DMS 273 treated with DMSO at 0.1 percent for 48 hours (cell line): ENCODE measurements at regions not wholly inside any gene's neighbourhood (a gene's known extent, or its start where the extent isn't known, plus 50 kb on each side); places are given as distances from the start of the nearest gene placed in this dataset.
"Not testable (repeated sequence)": the region's sequence is repeated elsewhere in the genome, so short reads cannot be mapped to it uniquely, and the experiment has no call there.

ENCODE experiments used
- DNase-seq: peaks from one replicate; lab custom pipeline; 2025; lab: John Stamatoyannopoulos, UW

GRCh38 chr7:130948822-130949221, 214.8 kb upstream of the KLF14 start:
- DNase-seq: no peak

GRCh38 chr7:130949550-130949949, 215.5 kb upstream of the KLF14 start:
- DNase-seq: no peak

GRCh38 chr7:130950054-130950453, 216.0 kb upstream of the KLF14 start:
- no peak for DNase-seq

- no peak for DNase-seq
Observed at GRCh38 chr7:130950741-130951140, 216.7 kb upstream of the KLF14 start.

- no peak for DNase-seq
Observed at GRCh38 chr7:130951303-130951975, 217.4 kb upstream of the KLF14 start.

DNA sequence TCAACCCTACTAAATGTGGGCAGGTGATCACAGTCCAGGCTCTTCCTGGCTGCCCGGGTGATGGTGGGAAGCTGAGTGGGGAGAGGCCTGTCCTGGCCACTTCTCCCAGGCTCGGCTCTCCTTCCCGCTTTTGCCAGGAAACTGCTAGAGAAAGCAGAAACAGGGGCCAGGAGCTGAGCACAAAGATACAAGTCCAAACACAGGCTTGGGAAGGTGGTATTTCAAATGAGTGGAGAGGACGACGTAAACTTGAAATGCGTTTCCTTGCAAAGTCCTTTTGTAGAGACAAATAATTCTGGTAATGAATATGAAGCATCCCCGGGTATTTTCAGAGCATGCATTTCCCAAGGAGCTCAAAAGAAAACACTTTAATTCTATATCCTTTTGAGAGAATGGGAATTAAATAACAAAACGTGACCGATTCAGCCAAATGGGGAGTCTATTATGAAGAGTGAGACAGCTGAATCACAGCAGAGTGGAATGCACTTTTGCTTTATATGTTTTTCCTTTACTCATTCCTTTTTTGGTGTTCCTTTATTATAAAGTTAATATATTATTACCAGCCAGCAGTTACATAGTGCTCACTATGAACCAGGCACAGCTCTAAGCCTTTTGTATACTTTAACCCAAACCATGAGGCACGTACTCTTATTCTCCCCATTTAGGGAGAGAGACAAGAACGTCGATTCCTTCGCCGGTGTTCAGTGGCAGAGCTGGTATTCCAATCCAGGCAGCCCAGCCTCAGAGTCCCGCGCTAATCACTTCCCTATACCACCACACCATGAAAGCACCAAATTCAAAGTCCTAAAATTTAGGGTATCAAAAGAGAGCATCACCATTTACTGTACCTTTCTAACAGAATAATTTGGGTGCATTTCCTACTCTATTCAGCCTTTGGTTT, 218.2 kb upstream of the KLF14 start:
- no peak for DNase-seq

DNA sequence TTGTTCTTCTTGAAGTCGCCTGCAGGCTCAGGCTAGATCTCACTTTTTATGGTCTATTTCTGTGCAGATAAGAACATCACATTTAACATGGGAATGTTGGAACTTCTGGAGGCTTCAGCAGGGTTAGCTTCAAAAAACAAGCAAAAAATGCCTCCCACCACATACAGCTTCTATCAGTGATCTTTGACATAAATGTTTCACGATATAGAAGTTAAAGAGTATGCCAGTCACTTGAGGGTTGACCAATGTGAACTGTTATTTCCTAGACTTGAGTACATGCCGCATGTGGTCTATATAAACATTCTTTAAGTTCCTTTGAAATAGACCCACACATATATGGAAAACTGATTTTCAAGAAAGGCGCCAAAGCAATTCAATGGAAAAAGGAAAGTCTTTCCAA, 219.2 kb upstream of the KLF14 start:
- no peak for DNase-seq

- no peak for DNase-seq
Observed at GRCh38 chr7:130954918-130955564, 221.0 kb upstream of the KLF14 start.

- no peak for DNase-seq
Observed at GRCh38 chr7:130955565-130955919, 221.5 kb upstream of the KLF14 start.

DNA sequence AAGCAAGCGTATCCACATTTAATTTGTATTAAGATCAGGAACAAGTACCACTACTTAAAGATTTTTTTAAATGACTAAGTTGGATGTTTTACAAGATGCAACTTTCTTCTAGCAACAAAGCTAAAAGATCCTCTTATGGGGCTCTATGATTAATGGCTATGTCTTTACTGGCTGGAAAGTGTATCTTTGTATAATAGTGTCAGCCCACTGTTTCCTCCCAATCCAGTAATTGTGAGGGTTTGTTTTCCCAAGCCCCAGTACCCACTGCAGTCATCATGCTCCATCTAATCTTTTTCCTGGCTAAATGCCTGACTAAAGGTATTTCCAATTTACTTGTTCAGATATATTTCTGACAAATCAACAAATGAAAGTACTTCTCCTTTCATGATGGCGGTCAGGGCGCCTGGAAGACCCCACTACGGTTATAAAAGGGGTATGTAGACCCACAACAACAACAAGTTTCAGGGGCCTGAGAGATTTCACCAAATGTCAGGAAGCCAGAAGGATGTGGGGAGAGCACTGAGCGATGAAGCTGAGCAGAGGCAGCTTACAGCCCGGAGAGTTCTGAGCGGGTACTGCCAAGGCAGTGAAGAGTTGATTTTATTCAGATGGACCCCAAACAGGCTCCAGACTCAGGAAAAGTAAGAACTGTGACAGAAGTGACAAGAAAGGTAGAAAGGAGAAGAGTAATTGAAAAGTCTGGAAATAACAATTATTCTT, 222.6 kb upstream of the KLF14 start:
- DNase-seq: no peak

DNA sequence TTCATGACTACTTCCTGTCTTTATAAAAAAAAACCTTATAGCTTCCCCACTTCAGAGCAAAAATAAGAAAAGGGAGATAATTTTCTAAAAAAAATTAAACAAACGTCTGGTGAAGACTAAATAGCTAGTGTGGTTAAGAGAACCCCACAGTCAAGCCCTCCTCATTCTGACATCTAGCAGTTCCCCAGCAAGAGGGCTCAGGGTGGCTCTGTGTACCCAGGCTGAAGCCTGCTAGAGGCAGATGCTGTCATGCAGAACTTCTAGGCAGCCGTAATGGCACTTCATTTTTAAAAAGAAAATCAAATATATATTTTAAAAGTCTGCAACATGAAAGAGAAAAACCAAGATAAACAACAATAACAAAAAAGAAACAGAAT, 223.1 kb upstream of the KLF14 start:
- DNase-seq: no peak

DNA sequence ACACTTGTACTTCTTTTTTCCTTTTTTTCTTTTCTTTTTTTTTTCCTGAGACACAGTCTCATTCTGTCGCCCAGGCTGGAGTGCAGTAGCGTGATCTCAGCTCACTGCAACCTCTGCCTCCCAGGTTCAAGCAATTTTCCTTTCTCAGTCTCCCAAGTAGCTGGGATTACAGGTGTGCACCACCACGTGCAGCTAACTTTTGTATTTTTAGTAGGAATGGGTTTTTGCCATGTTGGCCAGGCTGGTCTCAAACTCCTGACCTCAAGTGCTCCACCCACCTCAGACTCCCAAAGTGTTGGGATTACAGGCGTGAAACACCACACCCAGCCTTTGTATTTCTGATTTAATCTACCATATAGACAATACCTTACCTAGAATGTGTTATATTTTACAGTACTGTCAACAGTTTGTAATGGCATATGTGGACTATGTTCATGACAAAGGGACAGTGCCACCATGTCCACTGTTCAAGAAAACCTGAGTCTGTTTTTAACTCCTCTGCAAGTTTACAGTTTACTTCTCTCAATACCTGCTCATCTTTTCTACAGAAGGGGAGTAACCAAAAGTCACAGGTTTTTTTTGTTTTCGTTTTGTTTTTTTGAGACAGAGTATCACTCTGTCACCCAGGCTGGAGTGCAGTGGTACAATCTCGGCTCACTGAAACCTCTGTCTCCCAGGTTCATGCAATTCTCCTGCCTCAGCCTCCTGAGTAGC, 223.9 kb upstream of the KLF14 start:
- not testable (repeated sequence) for DNase-seq

GRCh38 chr7:130958846-130959245, 224.8 kb upstream of the KLF14 start:
- no peak for DNase-seq

DNA sequence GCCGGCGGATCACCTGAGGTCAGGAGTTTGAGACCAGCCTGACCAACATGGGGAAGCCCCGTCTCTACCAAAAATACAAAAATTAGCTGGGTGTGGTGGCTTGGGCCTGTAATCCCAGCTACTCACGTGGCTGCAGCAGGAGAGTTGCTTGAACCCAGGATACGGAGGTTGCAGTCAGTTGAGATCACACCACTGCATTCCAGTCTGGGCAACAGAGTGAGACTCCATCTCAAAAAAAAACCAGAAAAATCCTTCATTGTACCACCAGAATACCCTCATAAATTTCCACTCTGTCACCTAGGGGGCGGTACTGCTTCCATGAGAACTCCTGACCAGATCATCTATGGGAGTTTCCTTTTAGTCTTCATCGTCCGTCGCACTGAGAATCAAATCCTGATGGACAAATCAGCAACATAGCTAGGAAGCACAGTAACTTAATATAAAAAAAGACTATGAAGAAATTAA, 225.8 kb upstream of the KLF14 start:
- no peak for DNase-seq

GRCh38 chr7:130960208-130960988, 226.4 kb upstream of the KLF14 start:
- no peak for DNase-seq

DNA sequence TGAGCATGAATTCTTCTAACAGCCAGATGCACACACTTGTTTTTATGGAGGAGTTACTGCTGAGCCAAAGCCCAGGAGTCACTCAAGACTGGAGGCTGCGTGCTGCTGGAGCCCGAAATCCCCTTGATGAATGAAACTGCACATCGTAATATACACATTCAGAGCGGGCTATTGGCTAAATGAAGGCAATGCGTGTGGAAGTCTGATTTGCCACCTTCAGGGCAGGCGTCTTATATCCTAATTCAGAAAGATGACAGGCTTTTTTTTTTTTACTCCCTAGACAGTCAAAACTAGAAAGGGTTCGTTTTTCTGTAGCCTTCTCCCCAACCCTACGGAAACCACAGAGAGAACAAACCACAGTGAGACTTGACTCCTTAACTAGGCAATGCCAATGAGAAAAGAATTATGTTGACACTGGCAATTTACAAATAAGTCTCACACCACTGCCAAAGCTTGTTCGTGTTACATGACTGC, 227.2 kb upstream of the KLF14 start:
- no peak for DNase-seq

DNA sequence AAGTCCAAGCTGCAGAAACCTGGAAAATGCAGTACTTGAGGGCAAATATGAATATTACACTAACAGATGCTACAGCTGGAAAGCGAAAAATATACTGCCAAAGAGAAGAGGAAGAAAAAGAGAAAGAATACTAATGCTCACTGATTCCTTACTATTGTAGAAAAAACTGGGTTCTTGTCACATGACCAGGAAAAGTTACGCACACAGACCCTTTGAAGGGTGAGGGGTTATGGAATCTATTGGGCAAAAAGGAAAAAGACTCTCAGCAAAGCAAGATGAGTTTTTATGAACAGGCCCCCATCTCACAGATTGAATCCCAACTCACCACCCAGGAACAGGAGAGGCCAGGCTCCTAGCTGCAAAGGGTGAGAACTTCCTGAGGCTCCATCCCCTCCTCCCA, 228.1 kb upstream of the KLF14 start:
- no peak for DNase-seq

GRCh38 chr7:130963339-130963738, 229.3 kb upstream of the KLF14 start:
- no peak for DNase-seq

GRCh38 chr7:130965515-130965914, 231.5 kb upstream of the KLF14 start:
- no peak for DNase-seq

DNA sequence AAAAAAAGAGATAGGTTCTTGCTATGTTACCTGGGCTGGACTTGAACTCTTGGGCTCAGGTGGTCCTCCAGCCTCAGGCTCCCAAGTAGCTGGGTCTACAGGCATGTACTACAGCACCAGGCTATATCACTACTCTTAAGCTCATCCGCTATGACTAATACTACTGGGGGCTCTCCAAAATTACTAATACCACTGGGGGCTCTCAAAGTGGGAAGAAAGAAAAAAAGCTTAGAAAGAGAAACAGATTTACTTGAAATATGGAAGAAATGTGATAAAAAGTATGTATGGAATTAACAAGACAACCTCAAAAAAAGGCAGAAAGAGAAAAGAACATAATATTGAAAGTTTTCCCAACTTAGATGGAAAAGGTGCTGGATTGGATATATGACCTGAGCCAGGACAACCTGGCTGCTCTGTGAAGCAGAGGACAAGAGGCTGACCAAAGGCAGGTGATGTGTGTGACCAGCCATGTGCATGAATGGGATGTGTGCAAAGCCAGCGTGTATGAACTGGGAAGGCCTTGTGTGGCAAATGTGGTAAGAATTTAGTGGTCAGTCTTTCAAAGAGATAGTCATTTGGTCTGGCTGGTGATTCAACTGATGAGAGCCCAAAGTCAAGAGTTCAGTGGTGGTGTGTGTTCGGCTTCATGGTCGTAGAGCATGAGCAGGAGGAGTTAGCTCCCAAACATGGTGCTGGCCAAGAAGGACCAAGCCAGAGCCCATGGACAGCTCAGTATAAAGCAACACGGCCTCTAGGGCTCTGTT, 232.4 kb upstream of the KLF14 start:
- DNase-seq: no peak
